ENCODE measurements at regions not wholly inside any gene's neighbourhood (a gene's known extent, or its start where the extent isn't known, plus 50 kb on each side); places are given as distances from the start of the nearest gene placed in this dataset.

- TF ChIP-seq, protein P1, sequence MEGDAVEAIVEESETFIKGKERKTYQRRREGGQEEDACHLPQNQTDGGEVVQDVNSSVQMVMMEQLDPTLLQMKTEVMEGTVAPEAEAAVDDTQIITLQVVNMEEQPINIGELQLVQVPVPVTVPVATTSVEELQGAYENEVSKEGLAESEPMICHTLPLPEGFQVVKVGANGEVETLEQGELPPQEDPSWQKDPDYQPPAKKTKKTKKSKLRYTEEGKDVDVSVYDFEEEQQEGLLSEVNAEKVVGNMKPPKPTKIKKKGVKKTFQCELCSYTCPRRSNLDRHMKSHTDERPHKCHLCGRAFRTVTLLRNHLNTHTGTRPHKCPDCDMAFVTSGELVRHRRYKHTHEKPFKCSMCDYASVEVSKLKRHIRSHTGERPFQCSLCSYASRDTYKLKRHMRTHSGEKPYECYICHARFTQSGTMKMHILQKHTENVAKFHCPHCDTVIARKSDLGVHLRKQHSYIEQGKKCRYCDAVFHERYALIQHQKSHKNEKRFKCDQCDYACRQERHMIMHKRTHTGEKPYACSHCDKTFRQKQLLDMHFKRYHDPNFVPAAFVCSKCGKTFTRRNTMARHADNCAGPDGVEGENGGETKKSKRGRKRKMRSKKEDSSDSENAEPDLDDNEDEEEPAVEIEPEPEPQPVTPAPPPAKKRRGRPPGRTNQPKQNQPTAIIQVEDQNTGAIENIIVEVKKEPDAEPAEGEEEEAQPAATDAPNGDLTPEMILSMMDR (IDR thresholded peaks at IDR 0.05): no peak
- no peak for TF ChIP-seq POLR2A (IDR thresholded peaks at IDR 0.05)
These were observed 436.7 kb downstream of the KIF2B start for GRCh38 chr17:54259476-54259875.

All from right lobe of liver (tissue), 4 donors.